Epithelial cell of proximal tubule (primary cell): ENCODE measurements at regions not wholly inside any gene's neighbourhood (a gene's known extent, or its start where the extent isn't known, plus 50 kb on each side); places are given as distances from the start of the nearest gene placed in this dataset.
"Not testable (repeated sequence)": the region's sequence is repeated elsewhere in the genome, so short reads cannot be mapped to it uniquely, and the experiment has no call there.

Experiments used
- DNase-seq: peaks from one replicate; pipeline ENCODE4 v3.0.0-alpha.2; 2011; ENCODE audit warnings: low read depth
- H3K4me3 ChIP-seq: 2 replicates; pipeline ENCODE4 v1.5.1; 2011; ENCODE audit warnings: low read depth, mild to moderate bottlenecking, low read length
- CTCF ChIP-seq: conservative IDR thresholded peaks from 2 replicates; pipeline ENCODE4 v1.5.1; 2012; ENCODE audit warnings: low read depth, mild to moderate bottlenecking, low read length

- no peak for DNase-seq
- H3K4me3 ChIP-seq = no peak overlapping the region
- no peak for TF ChIP-seq CTCF
Observed at GRCh38 chr4:52410971-52411370, 248.1 kb downstream of the USP46 start.

GRCh38 chr4:52420330-52420729 lies 238.8 kb downstream of the USP46 start:
- TF ChIP-seq CTCF = no peak
- DNase-seq = no peak

GRCh38 chr4:52421811-52422213 lies 237.3 kb downstream of the USP46 start:
- DNase-seq = no peak
- no peak for TF ChIP-seq CTCF
- no peak overlapping the region for H3K4me3 ChIP-seq

More at GRCh38 chr4:52420330-52420729, 238.8 kb downstream of the USP46 start:
- no peak overlapping the region for H3K4me3 ChIP-seq

- TF ChIP-seq CTCF = no peak
- H3K4me3 ChIP-seq = no peak overlapping the region
- DNase-seq = no peak
Observed at GRCh38 chr4:52423967-52424366, 235.1 kb downstream of the USP46 start.

- H3K4me3 ChIP-seq = no peak overlapping the region
- DNase-seq = no peak
- no peak for TF ChIP-seq CTCF
Observed at GRCh38 chr4:52425751-52426326, 233.3 kb downstream of the USP46 start.

- H3K4me3 ChIP-seq = no peak overlapping the region
- no peak for TF ChIP-seq CTCF
- DNase-seq = no peak
Observed at GRCh38 chr4:52431410-52431809, 227.7 kb downstream of the USP46 start.

GRCh38 chr4:52431869-52432268 lies 227.2 kb downstream of the USP46 start:
- TF ChIP-seq CTCF = no peak
- H3K4me3 ChIP-seq = no peak overlapping the region
- DNase-seq = no peak

- not testable (repeated sequence) for H3K4me3 ChIP-seq, DNase-seq
Observed at GRCh38 chr4:52442524-52442923, 216.6 kb downstream of the USP46 start.
